ENCODE measurements at regions not wholly inside any gene's neighbourhood (a gene's known extent, or its start where the extent isn't known, plus 50 kb on each side); places are given as distances from the start of the nearest gene placed in this dataset.

- no peak for DNase-seq (ENCODE audit: low read depth in 2 of 2)
- no peak for TF ChIP-seq CTCF (IDR thresholded peaks at IDR 0.05; ENCODE audit: low read depth, low read length)
- H3K4me3 ChIP-seq (replicated peaks in 1 of 2; ENCODE audit: low read depth in 2 of 2, low read length in 2 of 2): no peak overlapping the region
Measured at GRCh38 chr11:27857014-27857413, 156.8 kb upstream of the BDNF start.

GRCh38 chr11:27848423-27848822, 148.2 kb upstream of the BDNF start:
- DNase-seq (ENCODE audit: low read depth in 2 of 2): no peak
- no peak for TF ChIP-seq CTCF (IDR thresholded peaks at IDR 0.05; ENCODE audit: low read depth, low read length)
- no peak overlapping the region for H3K4me3 ChIP-seq (replicated peaks in 1 of 2; ENCODE audit: low read depth in 2 of 2, low read length in 2 of 2)

- no peak for DNase-seq (ENCODE audit: low read depth in 2 of 2)
- TF ChIP-seq CTCF (IDR thresholded peaks at IDR 0.05; ENCODE audit: low read depth, low read length): no peak
- no peak overlapping the region for H3K4me3 ChIP-seq (replicated peaks in 1 of 2; ENCODE audit: low read depth in 2 of 2, low read length in 2 of 2)
Measured at GRCh38 chr11:27847496-27847895, 147.2 kb upstream of the BDNF start.

- no peak overlapping the region for H3K4me3 ChIP-seq (replicated peaks in 1 of 2; ENCODE audit: low read depth in 2 of 2, low read length in 2 of 2)
- no peak for DNase-seq (ENCODE audit: low read depth in 2 of 2)
- no peak for TF ChIP-seq CTCF (IDR thresholded peaks at IDR 0.05; ENCODE audit: low read depth, low read length)
Measured at GRCh38 chr11:27842290-27842689, 142.0 kb upstream of the BDNF start.

- no peak for TF ChIP-seq CTCF (IDR thresholded peaks at IDR 0.05; ENCODE audit: low read depth, low read length)
- DNase-seq (ENCODE audit: low read depth in 2 of 2): no peak
- no peak overlapping the region for H3K4me3 ChIP-seq (replicated peaks in 1 of 2; ENCODE audit: low read depth in 2 of 2, low read length in 2 of 2)
Measured at GRCh38 chr11:27841023-27841422, 140.8 kb upstream of the BDNF start.

GRCh38 chr11:27839226-27839913, 139.1 kb upstream of the BDNF start:
- peak; percentile 44 to 49 for DNase-seq (ENCODE audit: low read depth in 2 of 2)
- peak; percentile 33 for TF ChIP-seq CTCF (IDR thresholded peaks at IDR 0.05; ENCODE audit: low read depth, low read length)
- no peak overlapping the region for H3K4me3 ChIP-seq (replicated peaks in 1 of 2; ENCODE audit: low read depth in 2 of 2, low read length in 2 of 2)

- no peak for DNase-seq (ENCODE audit: low read depth in 2 of 2)
- no peak overlapping the region for H3K4me3 ChIP-seq (replicated peaks in 1 of 2; ENCODE audit: low read depth in 2 of 2, low read length in 2 of 2)
- no peak for TF ChIP-seq CTCF (IDR thresholded peaks at IDR 0.05; ENCODE audit: low read depth, low read length)
Measured at GRCh38 chr11:27838674-27839073, 138.4 kb upstream of the BDNF start.
